DMS153 treated with DMSO at 0.1 percent for 48 hours (cell line): ENCODE measurements at regions not wholly inside any gene's neighbourhood (a gene's known extent, or its start where the extent isn't known, plus 50 kb on each side); places are given as distances from the start of the nearest gene placed in this dataset.
"Not testable (repeated sequence)": the region's sequence is repeated elsewhere in the genome, so short reads cannot be mapped to it uniquely, and the experiment has no call there.

ENCODE experiments used
- DNase-seq: peaks from one replicate; lab custom pipeline; 2025; ENCODE audit not compliant: unreplicated experiment; lab: John Stamatoyannopoulos, UW

DNA sequence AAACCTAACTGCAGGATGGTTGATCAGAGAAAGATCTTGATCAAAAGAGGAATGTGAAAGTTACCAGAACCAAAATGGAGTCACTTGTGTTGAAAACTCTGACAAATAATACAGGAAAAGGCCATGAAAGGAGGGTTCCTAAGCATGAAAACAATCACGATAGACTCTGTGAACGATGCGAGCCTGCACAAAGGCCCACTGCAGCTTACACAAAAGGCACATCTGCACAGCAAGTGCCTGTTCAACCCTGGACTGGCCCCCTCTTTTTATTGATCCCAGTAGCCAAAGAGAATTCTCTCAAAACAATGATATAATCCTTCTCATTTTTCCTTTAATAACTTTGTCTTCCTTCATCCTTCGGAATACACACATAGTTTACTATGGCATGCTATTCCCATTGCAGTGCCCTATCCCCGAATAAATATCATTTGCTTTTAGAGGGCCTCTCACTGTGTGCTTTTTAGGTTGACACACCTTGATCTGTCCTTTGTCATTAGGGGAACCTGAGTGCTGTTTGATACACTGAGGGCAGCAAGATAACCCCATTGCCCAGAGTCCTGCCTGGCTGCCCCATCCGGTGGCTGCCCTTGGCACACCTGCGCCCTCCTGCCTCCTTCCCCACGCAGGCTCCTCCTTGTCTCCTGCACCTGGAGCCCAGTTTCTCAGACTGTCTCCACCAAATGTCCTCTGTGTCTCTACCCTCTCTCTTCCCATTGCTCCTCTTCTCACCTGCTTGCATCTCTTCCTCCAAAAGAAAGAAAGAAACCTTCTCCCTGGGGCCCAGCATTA, 98.3 kb upstream of the FRMD1 start:
- no peak for DNase-seq

DNA sequence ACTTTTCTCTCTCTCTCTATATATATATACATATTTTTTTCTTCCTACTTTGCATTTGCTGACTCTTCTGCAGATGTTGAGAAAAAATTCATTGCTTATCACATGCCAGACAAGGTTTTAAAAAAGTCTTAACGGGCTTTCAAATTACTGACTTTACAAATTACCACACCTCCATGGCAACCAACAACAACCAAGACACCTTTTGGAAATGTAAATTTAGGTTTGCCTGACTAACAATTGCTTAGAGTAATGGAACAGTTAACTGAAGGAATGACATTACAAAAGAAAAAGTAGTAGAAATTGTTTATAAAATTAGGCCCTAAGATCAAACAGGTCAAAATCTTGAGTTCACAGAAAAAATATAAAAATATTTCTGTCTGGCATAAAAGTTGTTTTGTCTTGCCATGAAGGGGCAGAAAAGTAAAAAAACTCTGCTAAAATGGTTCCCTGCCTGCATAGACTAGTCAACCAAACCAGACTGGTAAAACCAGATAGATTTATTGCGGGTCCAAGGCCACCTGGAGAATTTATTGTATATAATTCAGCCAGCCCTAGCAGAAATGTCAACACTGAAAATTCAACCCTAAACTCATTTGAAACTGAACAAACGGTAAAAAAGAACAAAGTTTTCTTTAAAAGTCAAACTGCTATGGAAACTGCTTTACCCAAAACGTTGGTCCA, 92.8 kb upstream of the FRMD1 start:
- DNase-seq: no peak

DNA sequence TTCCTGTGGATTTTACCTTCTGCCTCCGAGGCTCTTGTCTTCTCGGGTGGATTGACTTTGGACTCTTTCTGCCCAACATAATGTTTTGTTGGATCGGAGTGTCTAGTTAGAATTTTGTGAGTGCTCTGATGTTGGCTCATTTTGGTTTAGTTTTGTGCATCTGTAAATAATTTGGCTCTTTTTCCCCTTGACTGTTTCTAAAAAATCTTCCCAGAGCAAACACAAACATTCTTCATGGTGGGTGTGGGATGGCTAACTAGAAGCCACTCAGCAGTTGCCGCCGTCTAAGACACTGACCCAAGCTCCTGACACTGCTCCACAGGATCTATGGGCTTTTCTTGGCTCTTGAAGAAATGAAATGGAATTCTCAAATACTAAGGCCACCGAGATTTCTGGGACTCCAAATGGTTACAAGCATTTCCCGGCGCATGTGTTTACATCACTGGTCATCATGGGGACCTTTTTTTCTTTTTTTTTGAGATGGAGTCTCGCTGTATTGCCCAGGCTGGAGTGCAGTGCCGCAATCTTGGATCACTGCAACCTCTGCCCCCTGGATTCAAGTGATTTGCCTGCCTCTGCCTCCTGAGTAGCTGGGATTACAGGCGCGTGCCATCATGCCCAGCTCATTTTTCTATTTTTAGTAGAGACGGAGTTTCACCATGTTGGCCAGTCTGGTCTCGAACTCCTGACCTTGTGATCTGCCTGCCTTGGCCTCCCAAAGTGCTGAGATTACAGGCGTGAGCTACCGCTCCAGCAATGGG, 92.0 kb upstream of the FRMD1 start:
- DNase-seq: no peak

- DNase-seq: no peak
These were observed 90.6 kb upstream of the FRMD1 start for GRCh38 chr6:168169624-168170023.

GRCh38 chr6:168168936-168169335, 89.9 kb upstream of the FRMD1 start:
- not testable (repeated sequence) for DNase-seq

- DNase-seq: not testable (repeated sequence)
These were observed 89.3 kb upstream of the FRMD1 start for GRCh38 chr6:168168330-168168729.

DNA sequence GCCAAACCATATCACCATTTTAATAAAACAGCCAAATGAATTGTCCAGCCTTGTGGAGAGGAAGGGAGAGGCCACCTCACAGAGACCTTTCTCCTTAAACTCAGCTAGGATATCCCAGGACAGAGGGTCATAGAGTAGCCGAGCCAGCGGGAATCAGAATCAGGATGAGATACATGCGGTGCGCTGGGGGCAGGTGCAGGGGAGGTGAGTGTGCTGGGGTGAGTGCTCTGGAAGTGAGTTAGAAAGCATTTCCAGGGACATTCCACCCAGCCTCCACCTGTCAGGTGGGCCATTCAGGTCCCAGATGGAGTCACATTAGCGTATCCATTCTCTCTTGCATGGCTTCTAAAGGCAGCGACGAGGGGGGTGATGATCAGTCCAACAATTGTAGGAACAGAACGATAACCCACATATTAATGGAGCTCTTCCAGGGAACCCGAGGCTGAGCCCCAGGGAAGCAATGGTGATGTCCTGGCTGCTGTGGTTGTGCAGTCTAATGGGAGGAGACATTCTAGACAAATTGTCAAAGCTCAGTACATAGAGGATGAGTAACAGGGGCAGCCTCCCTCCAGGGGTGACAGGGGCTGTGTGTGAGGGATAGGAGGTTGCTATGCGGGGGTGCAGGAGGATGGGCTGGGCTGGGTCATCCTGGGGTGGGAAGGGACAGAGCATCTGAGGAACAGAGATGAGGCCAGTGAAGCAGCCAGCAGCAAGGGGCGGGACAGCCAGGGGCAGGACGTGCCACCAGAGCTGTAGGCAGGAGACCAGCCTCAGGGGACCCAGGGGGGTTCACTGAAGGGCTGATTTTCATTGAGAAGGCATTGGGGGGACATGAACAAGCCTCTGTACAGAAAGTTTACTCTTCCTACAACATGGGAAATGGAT, 88.7 kb upstream of the FRMD1 start:
- no peak for DNase-seq

GRCh38 chr6:168166627-168167026, 87.6 kb upstream of the FRMD1 start:
- no peak for DNase-seq

DNA sequence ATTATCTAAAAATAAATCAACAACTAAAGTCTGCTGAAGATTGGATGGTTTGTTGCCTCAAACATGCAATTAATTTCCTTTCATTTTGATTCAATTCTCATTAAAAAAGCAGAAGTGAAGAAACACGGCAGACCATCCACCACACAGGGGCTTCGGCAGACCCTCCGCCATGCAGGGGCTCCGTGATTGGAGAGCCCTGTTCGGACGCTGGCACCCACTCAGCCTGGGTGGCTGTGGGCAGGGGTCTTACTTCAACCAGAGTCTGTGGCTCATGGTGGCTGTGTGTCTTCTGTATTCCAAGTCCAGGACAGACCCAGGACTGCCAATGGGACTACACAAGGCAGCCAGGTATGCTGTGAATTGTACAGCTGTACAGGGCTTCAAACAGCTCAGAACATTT, 86.9 kb upstream of the FRMD1 start:
- DNase-seq: no peak

GRCh38 chr6:168165373-168165772, 86.4 kb upstream of the FRMD1 start:
- no peak for DNase-seq

GRCh38 chr6:168164462-168165061, 85.5 kb upstream of the FRMD1 start:
- DNase-seq: no peak

DNA sequence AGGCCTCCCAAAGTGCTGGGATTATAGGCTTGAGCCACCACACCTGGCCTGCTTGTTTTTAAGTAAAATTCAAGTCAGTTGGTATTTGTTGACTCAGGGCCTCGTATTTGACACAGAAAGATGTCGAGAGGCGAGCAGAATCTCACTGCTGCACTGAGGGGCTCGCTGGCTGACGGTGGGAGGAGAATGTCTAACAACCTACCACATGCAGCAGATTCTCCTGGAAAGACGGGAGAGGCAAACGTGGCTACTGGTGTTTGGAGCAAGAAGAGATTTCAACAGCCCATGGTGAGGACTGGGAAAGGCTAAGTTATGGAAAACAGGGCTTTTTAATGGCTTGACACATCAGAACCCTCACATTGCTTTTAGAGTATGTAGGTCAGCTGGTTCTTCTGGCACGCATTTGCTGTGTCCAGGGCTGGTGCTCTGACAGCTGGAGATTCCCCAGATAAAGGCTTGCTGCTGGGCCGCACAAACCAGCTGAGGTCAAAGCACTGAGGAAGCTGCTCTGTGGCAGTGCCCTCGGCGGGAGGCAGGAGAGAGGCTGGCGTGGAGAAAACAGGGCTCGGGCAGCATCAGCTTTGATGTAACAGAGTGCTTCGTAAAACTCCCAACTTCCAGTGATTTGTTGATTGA, 84.2 kb upstream of the FRMD1 start:
- DNase-seq: no peak

DNA sequence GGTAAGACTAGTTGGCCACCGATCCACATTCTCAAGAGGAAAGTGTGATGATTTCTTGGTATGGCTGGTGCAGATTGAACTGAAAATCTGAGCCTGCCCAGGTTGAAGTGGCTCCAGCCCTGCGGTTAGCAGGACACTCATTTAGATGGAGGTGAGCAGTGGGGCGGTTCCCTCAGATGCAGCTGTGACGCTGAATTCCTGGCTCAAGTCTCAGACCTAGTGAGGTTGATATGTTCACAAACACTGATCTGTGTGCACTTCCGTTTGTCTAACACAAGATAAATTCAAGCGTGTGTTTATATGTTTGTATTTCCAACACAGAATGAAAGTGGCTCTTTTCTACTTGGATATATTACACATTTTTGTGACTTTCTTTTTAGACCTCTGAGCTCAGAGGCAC, 83.4 kb upstream of the FRMD1 start:
- peak; percentile 37 for DNase-seq

DNA sequence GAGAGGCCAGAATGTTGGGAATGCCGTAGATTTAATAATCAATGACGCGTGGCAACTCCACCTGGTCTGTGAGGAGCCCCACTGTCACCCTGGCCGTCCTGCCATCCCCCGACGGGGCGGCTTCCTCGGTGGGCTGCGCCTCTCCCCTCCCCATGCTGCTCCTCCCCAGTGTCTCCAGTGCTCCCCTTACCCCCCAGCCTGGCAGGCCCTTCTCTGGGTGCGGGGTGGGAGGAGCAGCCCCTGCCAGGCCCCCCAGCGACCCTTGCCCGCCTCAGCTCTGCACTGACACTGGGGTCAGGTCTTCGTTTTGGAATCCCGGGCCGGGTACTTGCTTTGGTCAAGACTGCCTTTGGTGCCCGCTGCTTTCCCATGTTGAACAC, 82.3 kb upstream of the FRMD1 start:
- DNase-seq: no peak

DNA sequence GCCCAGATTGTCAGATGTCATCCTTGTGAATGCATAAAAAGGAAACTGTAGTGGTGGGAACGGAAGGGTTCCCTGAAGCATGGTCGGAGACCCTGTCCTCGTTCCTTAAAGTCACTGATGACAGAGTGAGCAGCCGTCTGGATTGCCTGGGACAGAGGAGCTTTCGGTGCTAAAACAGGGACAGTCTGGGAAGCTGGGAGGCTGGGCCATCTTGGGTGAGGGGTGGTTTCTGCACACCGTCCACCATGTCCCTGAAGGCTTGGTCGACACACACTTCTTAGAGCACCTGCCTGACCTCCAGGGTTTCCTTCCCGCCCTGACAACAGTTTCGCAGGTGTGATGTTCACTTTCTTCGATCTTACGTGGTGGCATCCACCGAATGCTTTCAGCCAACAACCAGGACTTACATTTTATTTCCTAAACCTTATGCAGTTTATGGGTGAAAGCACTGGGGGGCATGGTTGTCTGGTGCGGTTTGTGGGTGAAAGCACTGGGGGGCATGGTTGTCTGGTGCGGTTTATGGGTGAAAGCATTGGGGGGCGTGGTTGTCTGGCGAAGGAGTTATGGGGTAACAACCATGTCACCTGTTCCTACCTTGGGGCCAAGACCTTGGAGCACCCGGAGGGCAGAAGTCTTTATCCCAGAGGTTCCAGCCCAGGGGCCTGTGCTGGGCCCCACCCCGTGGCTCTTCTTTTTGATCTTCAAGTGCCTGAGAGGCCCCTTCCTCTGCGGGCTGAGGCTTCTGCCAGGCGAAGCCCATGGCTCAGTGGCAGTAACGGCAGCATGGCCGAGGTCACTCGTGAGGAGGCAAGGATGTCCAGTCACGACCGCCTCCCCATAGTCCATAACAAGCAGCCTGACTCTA, 81.7 kb upstream of the FRMD1 start:
- no peak for DNase-seq

- DNase-seq: no peak
These were observed 80.5 kb upstream of the FRMD1 start for GRCh38 chr6:168159506-168159905.

- DNase-seq: no peak
These were observed 80.0 kb upstream of the FRMD1 start for GRCh38 chr6:168158980-168159349.

- peak; percentile 32 for DNase-seq
These were observed 79.4 kb upstream of the FRMD1 start for GRCh38 chr6:168158213-168158979.
